OCI-LY1 (cell line): ENCODE measurements at regions not wholly inside any gene's neighbourhood (a gene's known extent, or its start where the extent isn't known, plus 50 kb on each side); places are given as distances from the start of the nearest gene placed in this dataset.

Experiments used
- EZH2 ChIP-seq: fragments of 200-600 bp; sonication (generic), shearing (Covaris generic); IDR thresholded peaks from 2 replicates; pipeline ENCODE4 v1.8.0; 2017; ENCODE audit warnings: borderline replicate concordance, mixed run types, mild to moderate bottlenecking, antibody characterized with exemption, low read length, moderate library complexity, mixed read lengths
- TF ChIP-seq, protein P1 (sequence below): fragments of 200-600 bp; sonication (generic), shearing (Covaris generic); IDR thresholded peaks from 2 replicates; pipeline ENCODE4 v1.5.1; 2017; ENCODE audit warnings: mild to moderate bottlenecking, antibody characterized with exemption, low read length, moderate library complexity, mixed read lengths

DNA sequence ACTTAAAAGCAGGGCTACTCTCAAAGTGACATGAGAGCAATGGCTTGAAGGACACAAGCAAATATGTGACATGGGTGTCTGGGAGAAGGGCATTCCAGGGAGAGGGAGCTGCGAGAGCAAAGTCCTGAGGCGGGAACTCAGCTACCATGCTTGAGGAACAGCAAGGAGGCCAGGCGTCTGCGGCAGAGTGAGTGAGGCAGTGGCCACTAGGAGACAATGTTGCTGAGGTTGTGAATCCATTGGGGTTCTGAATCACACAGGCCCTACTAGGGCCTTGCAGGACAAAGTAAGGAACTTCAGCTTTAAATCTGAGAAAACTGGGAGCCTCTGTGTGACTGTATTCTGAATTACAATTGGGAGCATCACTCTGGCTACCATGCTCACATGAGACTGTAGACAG, 94.1 kb upstream of the PRICKLE2 start:
- TF ChIP-seq, protein P1, sequence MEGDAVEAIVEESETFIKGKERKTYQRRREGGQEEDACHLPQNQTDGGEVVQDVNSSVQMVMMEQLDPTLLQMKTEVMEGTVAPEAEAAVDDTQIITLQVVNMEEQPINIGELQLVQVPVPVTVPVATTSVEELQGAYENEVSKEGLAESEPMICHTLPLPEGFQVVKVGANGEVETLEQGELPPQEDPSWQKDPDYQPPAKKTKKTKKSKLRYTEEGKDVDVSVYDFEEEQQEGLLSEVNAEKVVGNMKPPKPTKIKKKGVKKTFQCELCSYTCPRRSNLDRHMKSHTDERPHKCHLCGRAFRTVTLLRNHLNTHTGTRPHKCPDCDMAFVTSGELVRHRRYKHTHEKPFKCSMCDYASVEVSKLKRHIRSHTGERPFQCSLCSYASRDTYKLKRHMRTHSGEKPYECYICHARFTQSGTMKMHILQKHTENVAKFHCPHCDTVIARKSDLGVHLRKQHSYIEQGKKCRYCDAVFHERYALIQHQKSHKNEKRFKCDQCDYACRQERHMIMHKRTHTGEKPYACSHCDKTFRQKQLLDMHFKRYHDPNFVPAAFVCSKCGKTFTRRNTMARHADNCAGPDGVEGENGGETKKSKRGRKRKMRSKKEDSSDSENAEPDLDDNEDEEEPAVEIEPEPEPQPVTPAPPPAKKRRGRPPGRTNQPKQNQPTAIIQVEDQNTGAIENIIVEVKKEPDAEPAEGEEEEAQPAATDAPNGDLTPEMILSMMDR: no peak
- no peak for TF ChIP-seq EZH2
